RWPE2 (cell line): ENCODE measurements at regions not wholly inside any gene's neighbourhood (a gene's known extent, or its start where the extent isn't known, plus 50 kb on each side); places are given as distances from the start of the nearest gene placed in this dataset.
"Not testable (repeated sequence)": the region's sequence is repeated elsewhere in the genome, so short reads cannot be mapped to it uniquely, and the experiment has no call there.

Experiments
- ATAC-seq: fragments of 200-7000 bp; cut with Tn5 transposase; 3 replicates; pipeline ENCODE4 v1.9.1; 2021; ENCODE audit warnings: low read depth
- DNase-seq: peaks from one replicate; pipeline ENCODE4 v3.0.0-alpha.2; 2020; ENCODE audit warnings: low spot score
- H3K27ac ChIP-seq: fragments of 450-650 bp; 2 replicates; pipeline ENCODE4 v1.5.1; 2017; ENCODE audit warnings: mild to moderate bottlenecking; ENCODE audit not compliant: poor library complexity, severe bottlenecking
- H3K27me3 ChIP-seq: fragments of 250-450 bp; sonication (Bioruptor Pico); 2 replicates; pipeline ENCODE4 v1.5.1; 2021; ENCODE audit warnings: mild to moderate bottlenecking, moderate library complexity; ENCODE audit not compliant: insufficient read depth, poor library complexity, severe bottlenecking
- H3K36me3 ChIP-seq: fragments of 250-450 bp; sonication (Bioruptor Pico); 2 replicates; pipeline ENCODE4 v1.5.1; 2020; ENCODE audit warnings: low read depth, mild to moderate bottlenecking, moderate library complexity
- H3K4me1 ChIP-seq: fragments of 250-450 bp; sonication (Bioruptor Pico); 2 replicates; pipeline ENCODE4 v1.5.1; 2021; ENCODE audit warnings: mild to moderate bottlenecking, moderate library complexity; ENCODE audit not compliant: insufficient read depth, poor library complexity, severe bottlenecking
- H3K4me3 ChIP-seq: fragments of 250-450 bp; sonication (Bioruptor Pico); 2 replicates; pipeline ENCODE4 v1.5.1; 2021; ENCODE audit warnings: mild to moderate bottlenecking, moderate library complexity; ENCODE audit not compliant: severe bottlenecking
- H3K9me3 ChIP-seq: fragments of 250-450 bp; sonication (Bioruptor Pico); 2 replicates; pipeline ENCODE4 v1.5.1; 2021; ENCODE audit warnings: mild to moderate bottlenecking, moderate library complexity; ENCODE audit not compliant: severe bottlenecking
- CTCF ChIP-seq: fragments of 450-650 bp; IDR thresholded peaks from one replicate; pipeline ENCODE4 v1.5.1; 2017; ENCODE audit warnings: mild to moderate bottlenecking, moderate library complexity; ENCODE audit not compliant: poor library complexity, severe bottlenecking

- Histone ChIP-seq H3K4me3 (no peak overlapping the region), H3K27ac (peak overlapping the region; percentile 23), H3K4me1 (peaks cover 25% of the 10 kb centered on the region), H3K9me3 (no peaks in the 10 kb centered on the region), H3K36me3 (no peaks in the 10 kb centered on the region), H3K27me3 (no peaks in the 10 kb centered on the region)
- peak; percentile 71 for ATAC-seq
- DNase-seq, result no peak
- TF ChIP-seq CTCF, result no peak
Observed at GRCh38 chr3:65130782-65131181, 443.0 kb upstream of the ADAMTS9 start.

GRCh38 chr3:65128346-65128745 is 440.5 kb upstream of the ADAMTS9 start:
- Histone ChIP-seq H3K27me3 (no peaks in the 10 kb centered on the region), H3K27ac (peak overlapping the region; percentile 66), H3K4me1 (peaks cover 25% of the 10 kb centered on the region), H3K4me3 (no peak overlapping the region), H3K36me3 (no peaks in the 10 kb centered on the region), H3K9me3 (no peaks in the 10 kb centered on the region)
- TF ChIP-seq CTCF, result no peak
- DNase-seq (no peak), ATAC-seq (peak; percentile 16; the same call in 2 of the 3 replicates)

GRCh38 chr3:65126527-65127410 is 439.0 kb upstream of the ADAMTS9 start:
- peak; percentile 74 for ATAC-seq
- TF ChIP-seq CTCF, result no peak
- DNase-seq, result no peak
- H3K27ac ChIP-seq, result peak overlapping the region; percentile 66
- H3K27me3 ChIP-seq, result no peaks in the 10 kb centered on the region
- H3K36me3 ChIP-seq, result no peaks in the 10 kb centered on the region
- H3K4me1 ChIP-seq, result peaks cover 25% of the 10 kb centered on the region
- H3K9me3 ChIP-seq, result no peaks in the 10 kb centered on the region
- no peak overlapping the region for H3K4me3 ChIP-seq

- DNase-seq, H3K27ac ChIP-seq, H3K4me3 ChIP-seq, ATAC-seq, H3K4me1 ChIP-seq, H3K36me3 ChIP-seq, H3K9me3 ChIP-seq, H3K27me3 ChIP-seq: not testable (repeated sequence)
Observed at GRCh38 chr3:65120156-65120555, 432.4 kb upstream of the ADAMTS9 start.

GRCh38 chr3:65118912-65119499 is 431.2 kb upstream of the ADAMTS9 start:
- DNase-seq, result no peak
- Histone ChIP-seq H3K9me3 (no peaks in the 10 kb centered on the region), H3K4me3 (no peak overlapping the region), H3K27me3 (no peaks in the 10 kb centered on the region), H3K4me1 (no peaks in the 10 kb centered on the region), H3K36me3 (no peaks in the 10 kb centered on the region), H3K27ac (no peak overlapping the region)
- no peak for TF ChIP-seq CTCF
- ATAC-seq, result no peak
